T-cell (primary cell): ENCODE measurements at regions not wholly inside any gene's neighbourhood (a gene's known extent, or its start where the extent isn't known, plus 50 kb on each side); places are given as distances from the start of the nearest gene placed in this dataset.

ENCODE experiments used
- ATAC-seq, 4 experiments: fragments of 200-7000 bp in 3 of 4; fragments of 150-1000 bp in 1 of 4; cut with Tn5 transposase; replicated peaks in 1 of 4; 1 replicate in 3 of 4; 2 replicates in 1 of 4; pipeline ENCODE4 v1.10.0; 2021; ENCODE audit warnings: moderate library complexity in 3 of 4, mild to moderate bottlenecking in 2 of 4, moderate number of reproducible peaks in 1 of 4
- CTCF ChIA-PET, 2 donors: fragments of 300-600 bp; sonication (Branson Sonifier 250); formaldehyde crosslinking; loops; one replicate each; lab custom pipeline; 2022; ENCODE audit warnings: antibody characterized with exemption in 2 of 2; lab: Charles Lee
- POLR2A ChIA-PET, 2 donors: fragments of 300-600 bp; sonication (Branson Sonifier 250); formaldehyde crosslinking; loops; one replicate each; lab custom pipeline; 2022; ENCODE audit warnings: antibody characterized with exemption in 2 of 2; lab: Charles Lee
- DNase-seq, 35 experiments: peaks; one replicate each; pipeline versions ENCODE4 v3.0.0 to v3.0.0-alpha.2; 2013 to 2023
- H3K27ac ChIP-seq: one replicate; pipeline ENCODE4 v1.5.1; 2013; ENCODE audit warnings: low read length
- H3K27me3 ChIP-seq, 2 experiments: replicated peaks in 1 of 2; 1 replicate in 1 of 2; 2 replicates in 1 of 2; pipeline versions ENCODE4 v1.6.1 to v1.7.0; 2013; ENCODE audit warnings: low read length in 1 of 2, mixed read lengths in 1 of 2; ENCODE audit not compliant: control insufficient read depth in 2 of 2, insufficient read depth in 2 of 2; ENCODE audit errors: extremely low read depth in 1 of 2
- H3K36me3 ChIP-seq, 2 donors: 1 replicate in 1 of 2; 2 replicates in 1 of 2; pipeline versions ENCODE4 v1.6.1 to v1.7.0; 2013; ENCODE audit warnings: low read length in 1 of 2; ENCODE audit not compliant: control insufficient read depth in 2 of 2, insufficient read depth in 1 of 2; ENCODE audit errors: extremely low read depth in 1 of 2
- H3K4me1 ChIP-seq, 2 experiments: 1 replicate in 1 of 2; 2 replicates in 1 of 2; pipeline versions ENCODE4 v1.6.1 to v1.7.0; 2013; ENCODE audit warnings: low read length in 2 of 2, mixed read lengths in 1 of 2; ENCODE audit not compliant: insufficient read depth in 2 of 2, control insufficient read depth in 1 of 2; ENCODE audit errors: extremely low read depth in 1 of 2
- H3K4me3 ChIP-seq, 2 donors: 1 replicate in 1 of 2; 2 replicates in 1 of 2; pipeline versions ENCODE4 v1.5.1 to v1.7.0; 2013; ENCODE audit warnings: mild to moderate bottlenecking in 2 of 2, low read length in 1 of 2, moderate library complexity in 1 of 2; ENCODE audit not compliant: control insufficient read depth in 1 of 2; ENCODE audit errors: extremely low read depth in 1 of 2
- H3K9me3 ChIP-seq: 2 replicates; pipeline ENCODE4 v1.7.0; 2013
- H3K27ac Mint-ChIP-seq, 2 donors: one replicate each; pipeline ENCODE4 v1.8.0; 2020 to 2021; ENCODE audit warnings: mild to moderate bottlenecking in 2 of 2, mixed read lengths in 2 of 2
- H3K27me3 Mint-ChIP-seq, 2 donors: one replicate each; pipeline ENCODE4 v1.8.0; 2021 to 2022; ENCODE audit warnings: mixed read lengths in 2 of 2
- H3K36me3 Mint-ChIP-seq: one replicate; pipeline ENCODE4 v1.8.0; 2021; ENCODE audit warnings: mixed read lengths
- H3K4me1 Mint-ChIP-seq, 3 donors: one replicate each; pipeline ENCODE4 v1.8.0; 2020 to 2022; ENCODE audit warnings: mixed read lengths in 3 of 3, mild to moderate bottlenecking in 1 of 3
- H3K4me3 Mint-ChIP-seq, 3 donors: one replicate each; pipeline ENCODE4 v1.8.0; 2020 to 2022; ENCODE audit warnings: mild to moderate bottlenecking in 3 of 3, mixed read lengths in 3 of 3, moderate library complexity in 3 of 3
- H3K9me3 Mint-ChIP-seq, 3 donors: one replicate each; pipeline ENCODE4 v1.8.0; 2020 to 2022; ENCODE audit warnings: mixed read lengths in 3 of 3
- WGBS: methylation state at CpG from one replicate; pipeline ENCODE4 v1.1.5; 2013; ENCODE audit warnings: missing lambda C conversion rate; ENCODE audit not compliant: insufficient coverage; 5-methylcytosine and 5-hydroxymethylcytosine counted together

DNA sequence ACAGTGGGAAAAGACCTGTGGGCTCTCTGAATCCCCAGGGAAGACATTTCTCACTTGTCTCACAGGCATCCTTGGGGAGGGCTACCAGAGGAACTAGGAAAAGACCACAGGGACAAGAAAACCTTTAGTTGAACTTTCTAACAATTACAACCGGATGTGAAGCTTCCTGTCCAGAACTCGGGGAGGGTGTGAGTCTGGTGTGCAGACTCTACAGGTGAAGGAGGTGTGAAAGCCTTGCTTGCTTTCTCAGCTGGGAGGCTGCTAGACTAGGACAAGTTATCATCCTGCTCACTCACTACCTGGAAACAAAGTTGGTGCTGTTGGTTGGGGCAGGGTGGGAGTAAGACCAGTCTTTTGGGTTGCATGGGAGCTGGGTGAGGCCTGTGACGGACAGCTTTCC is 158.5 kb upstream of the PBDC1 start:
- Mint-ChIP-seq H3K9me3 (no peaks in the 10 kb centered on the region), H3K4me1 (no peaks in the 10 kb centered on the region), H3K27ac (no peak overlapping the region), H3K4me3 (no peak overlapping the region), H3K27me3 (peaks cover 9 to 57% of the 10 kb centered on the region in 2 donors), H3K36me3 (no peaks in the 10 kb centered on the region)
- ChIA-PET CTCF (no interaction called here), POLR2A (no interaction called here)
- Histone ChIP-seq H3K9me3 (no peaks in the 10 kb centered on the region), H3K27ac (no peak overlapping the region), H3K4me1 (no peaks in the 10 kb centered on the region), H3K36me3 (no peaks in the 10 kb centered on the region), H3K4me3 (no peak overlapping the region), H3K27me3 (no peaks in the 10 kb centered on the region)
- ATAC-seq (no peak), DNase-seq (no peak)
- no CpG with 5 or more reads among the region's 3 CpGs for WGBS

DNA sequence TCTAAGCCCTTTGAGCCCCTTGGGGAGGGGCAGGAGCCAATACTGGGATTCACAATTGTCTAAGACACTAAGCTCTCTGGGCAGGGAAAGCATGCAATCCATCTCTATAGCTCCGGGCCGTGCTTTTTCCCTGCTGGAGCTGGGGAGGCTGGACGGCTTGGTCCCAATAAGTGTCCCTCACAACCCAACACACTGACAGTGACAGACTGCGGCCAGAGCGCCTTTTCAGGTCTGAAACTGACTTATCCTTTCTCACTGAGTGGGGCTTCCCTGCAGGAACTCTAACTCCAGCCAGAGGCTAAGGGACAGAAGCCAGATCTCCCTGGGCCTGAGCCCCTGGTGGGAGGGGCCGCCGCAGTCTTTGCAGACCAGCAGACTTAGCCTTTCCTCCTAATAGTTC is 146.6 kb upstream of the PBDC1 start:
- Histone ChIP-seq H3K36me3 (no peaks in the 10 kb centered on the region), H3K4me3 (no peak overlapping the region), H3K27me3 (peaks cover 0 to 4% of the 10 kb centered on the region in 2 experiments), H3K27ac (no peak overlapping the region), H3K4me1 (no peaks in the 10 kb centered on the region), H3K9me3 (no peaks in the 10 kb centered on the region)
- Mint-ChIP-seq H3K4me3 (no peak overlapping the region), H3K27me3 (peaks cover 0 to 9% of the 10 kb centered on the region in 2 donors), H3K36me3 (no peaks in the 10 kb centered on the region), H3K4me1 (no peaks in the 10 kb centered on the region), H3K27ac (no peak overlapping the region), H3K9me3 (no peaks in the 10 kb centered on the region)
- DNase-seq (no peak), ATAC-seq (no peak)
- CTCF ChIA-PET, result no interaction called here
- POLR2A ChIA-PET, result interaction anchor here in 1 of 2 donors (0.6 kb wide), 1 partner anchor 702 kb away, joined by 3 read pairs; no protein-coding TSS in a partner anchor
- WGBS, result no CpG with 5 or more reads among the region's 7 CpGs

DNA sequence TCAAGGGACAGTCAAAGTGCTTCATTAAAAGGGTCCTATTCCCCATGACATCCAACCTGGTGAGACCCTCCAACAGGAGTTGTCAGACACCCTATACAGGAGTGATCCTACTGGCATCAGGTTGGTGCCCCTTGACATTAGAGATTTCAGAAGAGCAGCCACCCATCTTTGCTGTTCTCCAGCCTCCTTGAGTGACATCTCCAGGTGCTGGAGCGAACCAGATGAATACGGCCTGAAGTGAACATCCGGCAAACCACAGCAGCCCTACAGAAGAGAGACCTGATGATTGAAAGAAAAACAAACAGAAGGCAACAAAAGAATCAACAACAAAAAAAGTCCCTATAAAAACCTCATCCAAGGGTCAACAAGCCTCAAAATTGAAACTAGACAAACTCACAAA is 146.1 kb upstream of the PBDC1 start:
- Mint-ChIP-seq H3K27ac (no peak overlapping the region), H3K4me1 (no peaks in the 10 kb centered on the region), H3K4me3 (no peak overlapping the region), H3K9me3 (no peaks in the 10 kb centered on the region), H3K27me3 (peaks cover 0 to 8% of the 10 kb centered on the region in 2 donors), H3K36me3 (no peaks in the 10 kb centered on the region)
- Histone ChIP-seq H3K4me1 (no peaks in the 10 kb centered on the region), H3K27ac (no peak overlapping the region), H3K9me3 (no peaks in the 10 kb centered on the region), H3K4me3 (no peak overlapping the region), H3K36me3 (no peaks in the 10 kb centered on the region), H3K27me3 (peaks cover 0 to 4% of the 10 kb centered on the region in 2 experiments)
- DNase-seq (no peak), ATAC-seq (no peak)
- ChIA-PET CTCF (no interaction called here), POLR2A (no interaction called here)
- no CpG with 5 or more reads among the region's 3 CpGs for WGBS

DNA sequence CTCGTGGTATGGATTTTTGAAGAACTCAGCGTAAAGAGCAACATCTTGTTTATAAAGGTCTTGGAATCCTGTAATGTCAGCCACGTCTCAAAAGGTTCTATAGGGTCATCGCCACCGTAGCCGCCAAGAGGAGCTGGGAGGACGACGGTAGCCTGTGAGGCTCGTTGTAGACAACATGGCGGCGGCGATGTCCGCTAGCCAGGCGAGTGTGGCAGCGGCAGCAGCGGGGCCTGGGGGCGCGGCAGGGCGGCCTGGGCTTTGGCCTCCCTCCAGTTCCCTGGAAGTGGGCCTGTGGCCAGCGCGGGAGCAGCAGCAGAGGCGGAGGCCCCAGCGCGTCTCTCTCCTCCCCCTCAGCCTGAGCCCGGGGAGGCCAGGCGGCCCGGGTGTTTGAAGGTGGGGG is 143.5 kb upstream of the PBDC1 start:
- Mint-ChIP-seq H3K36me3 (no peaks in the 10 kb centered on the region), H3K9me3 (no peaks in the 10 kb centered on the region), H3K27ac (no peak overlapping the region), H3K4me1 (no peaks in the 10 kb centered on the region), H3K27me3 (peaks cover 0 to 6% of the 10 kb centered on the region in 2 donors), H3K4me3 (no peak overlapping the region)
- peaks cover 0 to 4% of the 10 kb centered on the region in 2 experiments for H3K27me3 ChIP-seq
- DNase-seq, result no peak
- H3K4me3 ChIP-seq, result no peak overlapping the region
- no peak overlapping the region for H3K27ac ChIP-seq
- POLR2A ChIA-PET, result no interaction called here
- WGBS, result 97% methylated on average over 11 of the region's 27 CpGs
- no peak for ATAC-seq
- CTCF ChIA-PET, result no interaction called here
- H3K4me1 ChIP-seq, result no peaks in the 10 kb centered on the region
- H3K36me3 ChIP-seq, result no peaks in the 10 kb centered on the region
- no peaks in the 10 kb centered on the region for H3K9me3 ChIP-seq

DNA sequence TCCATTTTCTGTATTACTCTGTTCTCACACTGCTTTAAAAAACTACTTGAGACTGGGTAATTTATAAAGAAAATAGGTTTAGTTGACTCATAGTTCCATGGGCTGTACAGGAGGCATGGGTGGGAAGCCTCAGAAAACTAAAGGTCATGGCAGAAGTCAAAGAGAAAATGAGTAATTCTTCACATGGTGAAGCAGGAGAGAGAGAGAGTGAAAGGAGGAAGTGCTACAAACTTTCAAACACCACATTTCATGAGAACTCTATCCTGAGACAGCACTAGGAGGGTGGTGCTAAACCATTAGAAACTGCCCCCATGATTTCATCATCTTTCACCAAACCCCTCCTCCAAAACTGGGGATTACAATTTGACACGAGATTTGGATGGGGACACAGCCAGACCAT is 108.0 kb upstream of the PBDC1 start:
- ATAC-seq (no peak), DNase-seq (no peak)
- Mint-ChIP-seq H3K9me3 (peaks cover 0 to 5% (median 3%) of the 10 kb centered on the region in 3 donors), H3K36me3 (no peaks in the 10 kb centered on the region), H3K4me1 (no peaks in the 10 kb centered on the region), H3K4me3 (no peak overlapping the region), H3K27ac (no peak overlapping the region), H3K27me3 (peaks cover 3 to 60% of the 10 kb centered on the region in 2 donors)
- no CpG with 5 or more reads among the region's 1 CpG for WGBS
- Histone ChIP-seq H3K27me3 (no peaks in the 10 kb centered on the region), H3K4me3 (no peak overlapping the region), H3K4me1 (no peaks in the 10 kb centered on the region), H3K27ac (no peak overlapping the region), H3K36me3 (no peaks in the 10 kb centered on the region), H3K9me3 (no peaks in the 10 kb centered on the region)
- ChIA-PET CTCF (no interaction called here), POLR2A (no interaction called here)

DNA sequence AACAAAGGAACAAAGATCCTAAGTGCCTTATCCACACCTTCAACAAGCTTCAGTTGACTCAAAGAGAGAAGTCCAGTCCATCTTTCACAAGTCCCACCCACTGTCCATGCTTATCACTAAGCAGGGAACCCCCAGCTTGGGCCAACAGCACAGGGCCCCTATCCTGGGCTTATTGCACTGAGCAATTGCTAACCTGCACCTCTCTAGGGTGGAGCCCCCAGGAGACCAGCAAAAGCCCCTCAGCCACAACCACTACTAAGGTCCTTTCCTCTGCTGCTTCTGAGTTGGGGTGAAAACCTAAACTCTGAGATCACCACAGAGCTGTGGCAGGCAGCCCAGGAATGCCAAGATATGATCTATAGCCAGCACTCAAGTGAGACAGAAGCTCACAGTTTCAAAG is 96.7 kb upstream of the PBDC1 start:
- Histone ChIP-seq H3K4me3 (no peak overlapping the region), H3K4me1 (no peaks in the 10 kb centered on the region), H3K9me3 (no peaks in the 10 kb centered on the region), H3K36me3 (no peaks in the 10 kb centered on the region), H3K27me3 (no peaks in the 10 kb centered on the region), H3K27ac (no peak overlapping the region)
- DNase-seq (no peak), ATAC-seq (no peak)
- H3K9me3 Mint-ChIP-seq, result no peaks in the 10 kb centered on the region
- CTCF ChIA-PET, result no interaction called here
- peaks cover 3 to 36% of the 10 kb centered on the region in 2 donors for H3K27me3 Mint-ChIP-seq
- H3K27ac Mint-ChIP-seq, result no peak overlapping the region
- no peaks in the 10 kb centered on the region for H3K36me3 Mint-ChIP-seq
- POLR2A ChIA-PET, result no interaction called here
- no peak overlapping the region for H3K4me3 Mint-ChIP-seq
- H3K4me1 Mint-ChIP-seq, result no peaks in the 10 kb centered on the region

DNA sequence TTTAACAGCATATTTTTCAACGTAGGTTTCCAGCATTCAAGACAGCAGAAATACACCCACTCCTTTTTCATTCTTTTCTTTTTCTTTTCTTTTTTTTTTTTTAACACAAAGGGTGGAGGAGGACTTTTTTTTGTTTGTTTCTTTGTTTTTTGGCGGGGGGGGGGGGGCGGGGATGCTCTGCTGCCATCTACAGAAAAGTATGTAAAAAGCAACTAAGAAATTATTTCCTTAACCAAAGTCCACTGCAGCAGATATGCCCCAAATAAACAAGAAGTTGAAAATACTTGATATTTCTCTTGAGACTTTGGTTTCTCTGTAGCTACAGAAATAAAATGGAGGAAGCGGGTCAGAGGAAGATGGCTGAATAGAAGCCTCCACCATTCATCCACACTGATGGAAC is 63.2 kb upstream of the PBDC1 start:
- H3K27ac ChIP-seq, result no peak overlapping the region
- H3K4me3 ChIP-seq, result no peak overlapping the region
- no peaks in the 10 kb centered on the region for H3K4me1 ChIP-seq
- ChIA-PET CTCF (no interaction called here), POLR2A (interaction anchor here in 1 of 2 donors (0.6 kb wide), 1 partner anchor 1418 kb away, joined by 8 read pairs; no protein-coding TSS in a partner anchor)
- Mint-ChIP-seq H3K36me3 (no peaks in the 10 kb centered on the region), H3K4me3 (no peak overlapping the region), H3K27me3 (peaks cover 3 to 33% of the 10 kb centered on the region in 2 donors), H3K9me3 (no peaks in the 10 kb centered on the region), H3K27ac (no peak overlapping the region), H3K4me1 (no peaks in the 10 kb centered on the region)
- H3K9me3 ChIP-seq, result no peaks in the 10 kb centered on the region
- WGBS, result no CpG with 5 or more reads among the region's 4 CpGs
- ATAC-seq (no peak), DNase-seq (no peak)
- H3K36me3 ChIP-seq, result no peaks in the 10 kb centered on the region
- H3K27me3 ChIP-seq, result peaks cover 0 to 3% of the 10 kb centered on the region in 2 experiments
